GM21619 (cell line): ENCODE measurements at regions not wholly inside any gene's neighbourhood (a gene's known extent, or its start where the extent isn't known, plus 50 kb on each side); places are given as distances from the start of the nearest gene placed in this dataset.

Source experiments
- ATAC-seq: cut with Tn5 transposase; IDR thresholded peaks from one replicate; pipeline ENCODE4 v1.9.1; 2021; ENCODE audit not compliant: unreplicated experiment

DNA sequence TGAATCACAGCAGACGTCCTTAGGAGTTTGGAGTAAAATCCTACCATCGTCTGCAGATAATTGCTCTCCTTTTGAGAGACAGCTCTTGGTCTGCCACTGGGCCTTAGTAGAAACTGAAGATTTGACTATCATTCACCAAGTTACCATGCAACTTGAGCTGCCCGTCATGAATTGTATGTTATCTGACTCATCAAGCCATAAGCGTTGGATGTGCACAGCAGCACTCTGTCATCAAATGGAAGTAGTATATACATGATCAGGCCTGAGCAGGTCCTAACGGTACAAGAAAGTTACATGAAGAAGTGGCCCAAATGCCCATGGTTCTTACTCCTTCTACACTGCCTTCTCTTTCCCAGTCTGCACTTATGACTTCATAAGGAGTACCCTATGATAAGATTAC is 317.8 kb downstream of the GPATCH2 start:
- ATAC-seq: no peak

DNA sequence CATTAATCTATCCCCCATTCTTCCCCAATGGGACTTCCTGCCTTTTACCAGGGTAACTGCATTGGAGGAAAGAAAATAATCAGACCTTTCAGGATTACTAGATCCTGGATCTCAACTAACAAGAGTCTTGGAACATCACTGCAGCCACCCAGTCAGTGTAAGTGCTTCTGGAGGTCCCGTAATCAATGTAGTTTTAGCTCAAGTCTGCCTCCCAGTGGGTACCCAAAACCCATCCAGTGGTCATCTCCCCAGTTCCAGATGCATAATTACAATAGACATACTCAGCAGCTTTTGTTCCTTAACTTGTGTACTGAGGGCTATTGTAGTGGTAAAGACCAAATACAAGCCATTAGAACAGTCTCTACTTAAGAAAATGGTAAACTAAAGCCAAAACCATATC is 319.1 kb downstream of the GPATCH2 start:
- no peak for ATAC-seq

DNA sequence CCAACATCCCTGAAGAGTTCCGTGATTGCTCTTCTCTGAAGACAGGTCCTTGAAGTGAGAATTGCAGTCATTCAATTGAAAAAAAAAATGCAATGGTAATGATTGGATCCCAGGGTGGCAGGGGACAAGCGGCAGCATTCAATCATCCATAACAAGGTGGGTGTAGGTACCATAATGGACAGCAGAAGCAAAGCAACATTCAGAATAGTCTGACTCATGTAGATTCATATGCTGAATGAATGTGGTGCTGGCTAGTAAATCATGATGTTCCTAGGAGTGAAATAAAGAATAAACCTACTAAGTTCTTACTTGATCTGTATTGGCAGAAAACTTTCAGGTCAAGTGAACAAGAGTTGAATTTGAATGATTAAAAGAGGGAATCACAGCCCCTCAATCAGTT is 319.6 kb downstream of the GPATCH2 start:
- ATAC-seq: no peak

DNA sequence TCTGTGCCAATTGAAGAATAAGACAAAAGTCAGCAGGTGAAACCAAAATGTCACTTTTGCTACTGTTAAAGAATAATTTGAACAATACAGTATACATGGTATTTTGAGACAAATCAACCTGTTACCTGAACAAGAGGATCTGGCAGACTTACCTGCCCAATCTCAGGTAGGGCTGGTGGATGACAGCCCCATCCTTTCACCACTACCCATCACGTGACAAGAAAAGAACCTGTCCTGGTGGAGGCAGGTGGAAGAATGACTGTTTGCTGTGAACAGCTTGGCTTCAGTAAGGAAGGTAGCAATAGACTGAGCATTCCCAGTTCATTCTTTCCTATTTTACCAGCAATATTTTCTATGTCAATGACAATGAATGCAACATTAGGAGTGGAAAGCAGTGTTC is 349.6 kb downstream of the GPATCH2 start:
- no peak for ATAC-seq

DNA sequence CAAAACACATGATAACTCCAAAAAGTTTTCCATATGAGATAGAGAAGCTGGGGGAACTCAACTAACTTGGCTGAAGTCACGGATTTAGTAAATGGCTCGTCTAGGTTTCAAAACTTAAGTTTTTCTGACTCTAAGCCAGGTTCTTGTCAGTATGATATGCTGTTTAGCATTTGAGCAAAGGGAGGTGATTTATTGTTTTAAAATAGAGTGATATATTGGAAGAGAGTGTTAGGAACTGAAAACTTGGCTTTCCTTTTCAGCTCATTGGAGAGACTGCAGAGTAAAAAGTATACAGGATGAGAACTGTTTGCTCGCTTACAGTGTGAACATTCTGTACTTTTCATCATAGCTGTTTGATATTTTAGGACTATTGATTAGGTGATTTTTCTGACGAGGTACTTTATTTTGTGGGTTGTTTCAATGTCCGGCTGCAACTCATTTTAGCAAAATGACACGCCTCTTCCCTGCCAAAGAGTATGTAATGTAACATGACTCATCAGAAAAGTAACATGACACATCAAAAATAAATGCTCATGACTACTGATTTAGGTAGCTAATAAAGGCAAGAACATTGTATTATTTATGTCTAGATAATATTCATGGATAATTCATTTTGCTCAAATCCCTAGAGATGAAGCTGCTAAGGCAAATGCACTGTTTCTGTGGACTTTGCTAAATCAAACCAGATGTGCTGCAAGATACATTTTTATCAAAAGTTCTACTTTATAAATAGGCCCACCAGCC is 355.1 kb downstream of the GPATCH2 start:
- no peak for ATAC-seq

DNA sequence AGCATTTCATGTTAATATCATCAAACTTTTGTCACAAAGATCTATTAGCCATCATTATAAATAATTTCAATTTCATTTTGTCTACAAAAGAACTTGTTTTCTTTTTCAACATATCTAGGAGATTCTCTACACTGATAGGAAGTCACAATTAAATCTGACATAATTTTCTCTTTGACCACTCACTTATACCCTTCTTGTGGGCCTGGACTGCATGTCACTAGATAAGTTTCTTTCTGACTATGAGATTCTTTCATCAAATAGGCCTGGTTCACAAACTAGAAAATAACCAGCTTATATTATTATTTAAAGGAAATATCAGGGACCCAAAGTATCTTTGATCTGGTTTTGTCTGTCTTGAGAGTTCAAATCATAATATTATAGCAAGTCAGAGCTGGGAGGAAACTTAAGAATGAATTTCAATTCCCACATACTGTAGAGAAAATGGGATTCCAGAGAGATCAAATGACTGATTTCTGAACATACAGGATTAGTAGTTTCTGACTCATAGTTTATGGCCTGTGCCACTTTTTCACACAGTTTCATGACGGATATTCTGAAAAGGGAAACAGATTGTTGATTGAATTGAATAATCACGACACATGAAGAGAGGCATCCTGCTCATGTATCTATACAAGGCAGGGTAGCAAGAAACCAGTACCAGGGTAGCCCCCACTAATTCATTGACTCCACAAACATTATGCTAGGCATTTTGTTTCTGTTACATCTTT is 355.8 kb downstream of the GPATCH2 start:
- no peak for ATAC-seq

DNA sequence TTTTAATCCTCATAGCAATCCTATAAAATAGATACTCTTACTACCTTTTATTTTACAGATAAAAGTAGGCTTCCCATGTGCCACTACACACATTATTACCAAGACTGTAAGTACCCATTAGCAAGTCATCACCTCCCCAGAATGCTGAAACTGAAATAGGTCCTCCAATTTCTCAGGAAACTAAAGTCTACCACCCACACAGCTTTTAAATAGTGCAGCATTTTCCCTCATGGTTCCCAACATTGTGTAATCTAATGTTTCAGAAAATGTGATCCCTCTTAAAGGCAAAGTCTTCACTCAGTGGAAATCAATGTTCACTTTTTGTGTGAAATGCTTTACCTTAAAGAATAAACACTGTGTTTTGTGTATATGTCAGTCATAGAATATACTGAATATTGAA is 356.5 kb downstream of the GPATCH2 start:
- no peak for ATAC-seq

DNA sequence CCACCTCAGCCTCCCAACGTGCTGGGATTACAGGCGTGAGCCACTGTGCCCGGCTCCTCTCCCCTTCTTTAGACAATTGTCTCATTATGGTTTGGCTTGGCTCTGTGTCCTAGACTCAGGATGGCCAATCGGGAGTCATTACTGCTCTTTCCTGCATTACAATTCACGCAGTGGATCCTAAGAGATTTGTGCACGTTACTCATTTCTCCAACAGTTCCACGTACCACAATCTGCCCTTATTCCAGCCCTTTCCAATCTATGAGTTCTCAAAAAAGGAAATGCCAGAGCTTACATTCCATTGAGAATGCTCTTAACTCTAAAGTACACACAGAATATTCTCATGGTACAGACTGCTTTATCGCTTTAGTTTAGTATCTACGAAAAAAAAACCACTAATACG is 357.0 kb downstream of the GPATCH2 start:
- ATAC-seq: no peak

DNA sequence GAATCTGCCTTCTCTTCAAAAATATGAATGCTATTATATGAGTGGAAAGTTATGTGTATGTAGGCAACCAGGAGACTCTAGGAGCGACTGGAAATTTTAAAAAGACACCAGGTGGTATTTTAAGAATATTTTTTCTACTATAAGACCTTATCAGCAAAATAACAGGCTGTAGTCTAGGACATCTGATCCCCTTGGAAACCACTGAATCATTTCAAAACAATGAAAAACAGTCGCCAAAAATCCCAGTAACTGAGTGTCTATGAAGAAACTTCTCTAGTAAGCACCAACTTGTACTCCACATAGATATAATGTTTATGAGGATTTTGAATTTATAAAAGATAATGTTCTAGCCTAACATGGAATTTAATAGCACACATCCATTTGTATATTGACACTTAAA is 358.5 kb downstream of the GPATCH2 start:
- no peak for ATAC-seq

DNA sequence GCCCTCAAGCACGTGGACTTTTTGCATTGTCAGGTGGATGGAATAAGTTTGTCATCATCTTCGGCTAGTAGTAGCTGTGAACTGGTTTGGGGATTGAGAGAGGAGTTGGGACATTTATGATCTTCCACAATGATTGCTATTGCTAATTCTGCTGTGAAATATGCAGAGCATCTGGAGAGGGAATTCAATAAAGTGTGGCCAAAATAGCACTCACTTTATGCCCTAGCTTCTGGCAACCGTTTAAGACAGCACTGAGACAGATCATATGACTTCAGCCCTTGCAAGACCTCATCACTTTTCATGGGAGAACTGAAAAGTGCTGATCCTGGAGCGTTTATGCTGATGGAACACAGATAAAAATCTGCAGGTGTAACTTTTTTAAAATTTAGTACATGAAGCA is 360.8 kb downstream of the GPATCH2 start:
- ATAC-seq: no peak

DNA sequence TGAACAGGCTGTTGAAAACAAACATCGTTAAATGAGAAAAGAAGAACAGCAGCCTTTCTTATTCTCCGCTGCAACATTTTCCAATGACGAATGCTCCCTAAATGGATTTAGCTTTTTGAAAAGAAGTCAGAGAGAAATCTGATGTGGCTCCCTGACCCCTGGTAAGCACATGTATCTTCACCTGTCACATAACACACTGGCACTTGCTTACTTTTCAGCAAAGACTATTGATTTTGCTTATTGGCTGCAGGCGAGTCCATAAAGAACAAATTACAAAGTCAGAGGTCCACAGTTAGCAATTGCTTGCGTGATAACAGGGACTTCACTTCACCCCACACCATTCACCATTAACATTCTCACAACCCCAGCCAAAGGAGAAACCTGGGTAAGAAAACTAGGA is 362.8 kb downstream of the GPATCH2 start:
- no peak for ATAC-seq

DNA sequence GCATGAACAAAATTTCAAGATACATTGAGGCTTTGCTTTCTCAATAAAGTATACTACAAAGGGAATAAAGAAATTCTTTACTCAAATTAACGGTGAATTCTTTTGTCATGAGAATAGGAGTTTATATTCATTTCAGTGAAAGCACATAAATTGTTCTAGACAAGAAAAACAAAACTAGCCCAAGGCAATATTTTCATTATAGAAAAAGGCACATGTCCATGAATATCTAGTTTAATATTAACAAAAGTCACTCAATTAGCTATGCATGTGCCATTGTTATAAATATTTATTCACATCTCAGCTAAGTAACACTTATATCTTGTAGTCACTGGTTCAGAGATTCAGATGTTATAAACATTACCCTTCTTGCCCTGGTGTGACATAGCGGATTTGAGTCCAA is 369.3 kb downstream of the GPATCH2 start:
- no peak for ATAC-seq

DNA sequence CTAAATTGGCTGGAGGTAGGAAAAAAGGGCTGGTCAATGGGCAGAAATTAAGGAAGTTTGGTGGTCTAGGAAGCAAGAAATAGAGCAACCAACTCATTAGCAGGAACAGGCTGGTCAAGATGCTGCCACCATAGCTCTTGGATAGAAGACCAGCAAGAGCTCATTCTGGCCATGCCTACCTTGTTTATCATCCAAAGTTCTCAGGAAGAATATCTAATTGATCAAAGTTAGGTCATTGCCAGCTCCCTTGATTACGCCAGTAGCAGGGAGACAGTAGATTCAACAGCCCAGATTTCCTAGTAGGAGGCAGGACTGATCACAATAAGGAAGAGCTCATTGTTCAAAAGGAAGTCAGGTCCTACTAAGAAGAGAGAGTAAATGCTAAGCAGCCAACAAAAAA is 370.2 kb downstream of the GPATCH2 start:
- no peak for ATAC-seq

DNA sequence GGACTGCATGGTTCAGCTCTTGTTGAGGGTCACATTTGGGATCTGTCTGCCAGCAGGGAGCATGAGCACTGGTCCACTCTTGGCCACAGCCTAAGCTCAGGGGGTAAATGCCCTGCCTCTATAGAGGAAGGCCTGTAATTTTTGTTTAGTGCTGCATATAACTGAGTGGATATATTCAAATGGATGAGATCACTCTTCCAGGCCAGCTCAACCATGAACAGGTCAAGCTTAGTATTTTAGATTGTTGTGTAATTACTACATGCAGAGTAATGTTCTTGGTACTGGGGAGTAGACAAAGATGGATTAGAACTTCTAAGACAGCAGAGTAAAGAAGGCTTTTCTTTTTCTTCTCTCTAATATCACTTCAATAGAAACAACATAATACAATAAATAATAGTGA is 376.9 kb downstream of the GPATCH2 start:
- ATAC-seq: no peak

DNA sequence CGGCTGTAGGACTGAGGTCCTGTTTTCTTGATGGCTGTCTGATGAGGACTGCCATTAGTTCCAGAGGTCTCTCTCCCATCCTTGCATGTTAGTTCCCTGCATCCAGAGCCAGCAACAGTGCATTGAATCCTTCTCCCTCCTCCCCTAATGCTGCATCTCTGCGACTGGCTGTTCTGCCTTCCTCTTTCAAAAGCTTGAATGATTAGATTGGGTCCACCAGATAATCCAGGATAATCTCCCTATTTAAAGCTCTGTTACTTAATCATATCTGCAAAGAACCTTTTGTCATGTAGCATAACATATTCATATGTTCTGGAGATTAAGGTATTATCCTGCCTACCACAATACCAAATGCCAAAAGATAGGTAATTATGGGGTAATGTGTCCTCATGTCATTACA is 377.5 kb downstream of the GPATCH2 start:
- ATAC-seq: no peak

DNA sequence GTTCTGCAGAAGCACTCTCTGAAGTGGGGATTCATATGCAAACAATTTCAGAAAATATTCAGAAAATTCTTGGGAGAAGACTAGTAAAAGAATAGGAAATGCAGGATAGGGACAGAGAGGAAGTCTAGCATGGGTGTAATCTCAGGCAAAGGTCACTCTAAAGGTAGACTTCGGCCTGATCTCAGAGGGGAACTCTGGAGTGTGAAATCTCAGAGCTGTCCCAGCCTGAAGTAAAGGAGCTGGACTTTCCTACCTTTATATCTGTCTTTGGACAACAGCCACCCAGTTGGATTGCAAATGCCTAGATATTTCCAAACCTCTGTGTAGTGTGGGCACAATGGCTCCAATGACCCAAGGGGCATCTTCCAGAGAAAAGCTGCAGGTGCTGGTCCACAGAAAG is 379.8 kb downstream of the GPATCH2 start:
- no peak for ATAC-seq

DNA sequence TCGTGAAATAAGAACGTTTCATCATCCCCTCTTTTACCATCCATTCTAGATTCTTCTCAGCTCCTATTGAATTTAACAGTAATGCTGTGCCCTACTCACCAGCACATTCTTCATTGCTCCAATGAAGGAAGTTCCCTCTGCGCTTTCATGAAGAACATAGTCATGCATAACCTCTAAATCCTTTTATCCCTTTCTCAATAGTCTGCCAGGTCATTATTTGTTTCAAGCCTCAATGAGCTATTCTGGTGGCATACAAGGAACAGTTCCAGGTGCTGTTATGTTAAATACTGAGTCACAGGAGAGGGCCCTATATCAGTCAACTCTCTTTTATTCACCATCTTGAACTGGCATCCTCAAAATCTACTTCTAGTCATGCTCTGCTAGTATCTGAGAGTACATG is 381.0 kb downstream of the GPATCH2 start:
- ATAC-seq: no peak

DNA sequence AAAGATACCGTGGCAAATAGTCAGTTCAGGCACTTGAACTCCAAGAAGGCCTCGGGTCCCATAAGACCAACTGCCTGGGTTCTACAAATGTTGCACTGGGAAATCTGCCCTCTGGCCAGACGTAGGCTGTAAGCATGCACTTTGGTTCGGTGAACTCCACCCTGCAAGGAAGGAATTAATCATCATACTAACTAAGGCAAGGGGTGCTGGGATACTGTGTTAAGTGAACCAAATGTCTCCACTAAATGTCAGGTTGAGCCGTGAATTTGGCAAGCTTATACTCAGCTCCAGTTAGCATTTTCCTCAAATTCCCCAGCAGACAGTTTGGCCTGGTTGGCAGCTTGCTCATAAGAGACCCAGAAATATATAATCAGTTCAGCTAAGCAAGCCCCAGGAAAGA is 385.9 kb downstream of the GPATCH2 start:
- ATAC-seq: no peak

DNA sequence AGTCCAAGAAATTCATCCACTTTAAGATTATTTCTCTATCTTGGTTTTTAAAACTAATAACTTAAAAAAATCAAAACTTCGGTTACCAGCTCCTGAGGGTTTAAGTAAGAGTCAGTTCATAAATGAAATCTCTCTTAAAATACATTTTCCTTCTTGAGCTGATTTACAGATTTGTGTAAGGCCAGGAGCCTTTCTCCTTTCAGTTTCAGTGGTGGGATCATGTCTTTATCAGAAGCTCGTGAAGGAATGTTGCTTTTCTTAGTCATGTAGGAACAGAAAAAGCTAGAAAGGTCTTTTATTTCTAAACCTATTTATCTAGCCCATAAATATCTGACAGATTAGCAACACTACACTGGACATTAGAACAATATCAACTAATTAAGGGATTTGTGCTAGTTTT is 390.2 kb downstream of the GPATCH2 start:
- no peak for ATAC-seq

DNA sequence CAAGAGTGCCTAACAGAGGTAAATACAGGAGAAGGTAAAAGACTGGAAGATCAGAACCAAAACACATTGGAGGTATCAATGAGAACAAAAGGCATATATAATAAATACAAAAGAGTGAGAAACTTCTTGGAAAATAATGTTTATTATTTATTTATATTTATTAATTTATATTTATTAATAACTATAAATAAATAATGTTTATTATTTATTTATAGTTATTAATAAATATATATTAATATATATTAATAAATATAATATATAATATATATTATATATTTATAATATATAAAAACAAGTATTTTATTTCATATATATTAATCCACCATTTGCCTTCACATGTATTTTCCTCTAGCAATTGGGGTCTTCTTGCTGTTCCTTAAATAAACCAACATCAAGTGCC is 391.9 kb downstream of the GPATCH2 start:
- no peak for ATAC-seq

DNA sequence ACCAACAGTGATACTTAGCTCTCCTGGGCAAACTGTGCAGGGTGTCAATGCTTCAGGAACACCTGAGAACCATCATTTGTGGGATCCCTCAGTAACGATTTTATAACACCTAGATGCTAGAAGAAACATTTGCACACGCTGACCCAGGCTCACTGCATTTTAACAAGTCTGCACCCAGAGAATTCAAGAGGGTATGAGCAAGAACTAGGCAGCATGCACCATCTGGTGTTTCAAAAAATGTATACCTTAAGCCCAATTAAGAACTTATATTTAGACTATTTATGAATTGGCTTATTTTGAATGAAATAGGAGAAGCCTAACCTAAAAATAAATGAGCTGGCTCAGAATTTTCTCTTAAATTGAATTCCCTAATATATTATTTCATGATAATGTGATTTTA is 400.5 kb downstream of the GPATCH2 start:
- no peak for ATAC-seq

DNA sequence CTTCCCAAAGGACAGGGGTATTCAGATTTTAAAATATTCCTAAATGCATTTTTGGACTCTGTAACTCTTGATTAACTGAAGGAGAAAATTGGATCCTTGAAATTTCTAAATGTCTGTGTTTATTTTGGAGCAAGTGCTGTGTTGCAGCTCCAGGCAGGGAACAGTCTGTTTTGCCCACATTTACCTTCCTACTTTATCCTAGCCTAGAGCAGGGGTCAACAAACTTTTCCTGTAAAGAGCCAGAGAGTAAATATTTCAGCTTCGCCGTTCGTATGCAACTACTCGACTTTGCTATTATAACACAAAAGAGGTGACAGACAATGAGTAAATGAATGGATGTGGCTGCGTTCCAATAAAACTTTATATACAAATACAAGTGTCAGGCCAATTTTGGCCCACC is 402.2 kb downstream of the GPATCH2 start:
- ATAC-seq: no peak

DNA sequence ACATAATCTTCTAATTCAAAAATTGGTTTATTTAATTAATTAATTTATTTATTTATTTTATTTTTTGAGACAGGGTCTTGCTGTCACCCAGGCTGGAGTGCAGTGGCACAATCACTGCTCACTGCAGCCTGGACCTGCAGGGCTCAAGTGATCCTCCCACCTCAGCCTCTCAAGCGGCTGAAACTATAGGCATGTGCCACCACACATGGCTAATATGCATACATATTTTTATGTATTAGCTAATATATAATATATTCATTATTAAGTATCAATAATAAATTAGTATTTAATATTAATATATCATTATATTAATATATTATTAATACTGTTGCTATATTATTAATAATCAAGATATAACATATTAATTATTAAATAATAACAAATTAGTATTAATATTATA is 406.7 kb downstream of the GPATCH2 start:
- no peak for ATAC-seq
